Brain microvascular endothelial cell (primary cell): ENCODE measurements at regions not wholly inside any gene's neighbourhood (a gene's known extent, or its start where the extent isn't known, plus 50 kb on each side); places are given as distances from the start of the nearest gene placed in this dataset.

ENCODE experiments used
- DNase-seq: peaks from one replicate; pipeline ENCODE4 v3.0.0-alpha.2; 2020
- H3K27ac ChIP-seq: fragments of 250-450 bp; sonication (Bioruptor Pico); 2 replicates; pipeline ENCODE4 v1.5.1; 2020; ENCODE audit warnings: mild to moderate bottlenecking, moderate library complexity
- H3K27me3 ChIP-seq: fragments of 250-450 bp; sonication (Bioruptor Pico); replicated peaks from 2 replicates; pipeline ENCODE4 v1.5.1; 2020; ENCODE audit warnings: mild to moderate bottlenecking
- H3K36me3 ChIP-seq: fragments of 250-450 bp; sonication (Bioruptor Pico); replicated peaks from 2 replicates; pipeline ENCODE4 v1.5.1; 2020; ENCODE audit warnings: mild to moderate bottlenecking
- H3K4me3 ChIP-seq: 2 replicates; pipeline ENCODE4 v1.5.1; 2011; ENCODE audit warnings: low read depth, mild to moderate bottlenecking, control low read depth, low read length, moderate library complexity
- in situ Hi-C: cut with HindIII; loops from 2 replicates; pipeline ENCODE4 v1.10.0; 2017; ENCODE audit warnings: low sequenced_read_pairs, low pct_ligation_motif_present
- TF ChIP-seq, protein P1 (sequence below): IDR thresholded peaks from 2 replicates; pipeline ENCODE4 v1.5.1; 2011; ENCODE audit warnings: low read depth, mild to moderate bottlenecking, moderate library complexity, low read length, control low read depth, inconsistent platforms; ENCODE audit errors: missing control alignments

DNA sequence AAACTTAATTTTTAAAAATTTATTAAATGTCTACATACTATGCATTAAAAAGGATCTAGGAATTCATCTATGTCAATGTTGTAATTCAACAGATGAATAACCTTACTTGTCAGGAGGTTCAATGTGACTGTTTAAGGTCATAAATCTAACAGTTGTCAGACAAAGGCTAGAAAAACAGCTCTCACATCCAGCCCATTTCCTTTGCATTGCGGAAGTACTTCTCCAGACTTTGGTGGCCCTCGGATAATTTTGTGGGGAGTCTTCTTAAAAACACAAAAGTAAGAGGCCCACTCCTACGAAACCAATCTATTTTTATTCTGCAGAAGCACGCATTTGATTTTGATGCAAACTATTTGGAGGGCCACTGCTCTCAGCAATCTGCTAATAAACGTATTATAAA is 122.6 kb upstream of the CHRM3 start:
- DNase-seq, result no peak
- H3K36me3 ChIP-seq, result no peaks in the 10 kb centered on the region
- no peak overlapping the region for H3K4me3 ChIP-seq
- no peaks in the 10 kb centered on the region for H3K27me3 ChIP-seq
- no peak overlapping the region for H3K27ac ChIP-seq
- TF ChIP-seq, protein P1, sequence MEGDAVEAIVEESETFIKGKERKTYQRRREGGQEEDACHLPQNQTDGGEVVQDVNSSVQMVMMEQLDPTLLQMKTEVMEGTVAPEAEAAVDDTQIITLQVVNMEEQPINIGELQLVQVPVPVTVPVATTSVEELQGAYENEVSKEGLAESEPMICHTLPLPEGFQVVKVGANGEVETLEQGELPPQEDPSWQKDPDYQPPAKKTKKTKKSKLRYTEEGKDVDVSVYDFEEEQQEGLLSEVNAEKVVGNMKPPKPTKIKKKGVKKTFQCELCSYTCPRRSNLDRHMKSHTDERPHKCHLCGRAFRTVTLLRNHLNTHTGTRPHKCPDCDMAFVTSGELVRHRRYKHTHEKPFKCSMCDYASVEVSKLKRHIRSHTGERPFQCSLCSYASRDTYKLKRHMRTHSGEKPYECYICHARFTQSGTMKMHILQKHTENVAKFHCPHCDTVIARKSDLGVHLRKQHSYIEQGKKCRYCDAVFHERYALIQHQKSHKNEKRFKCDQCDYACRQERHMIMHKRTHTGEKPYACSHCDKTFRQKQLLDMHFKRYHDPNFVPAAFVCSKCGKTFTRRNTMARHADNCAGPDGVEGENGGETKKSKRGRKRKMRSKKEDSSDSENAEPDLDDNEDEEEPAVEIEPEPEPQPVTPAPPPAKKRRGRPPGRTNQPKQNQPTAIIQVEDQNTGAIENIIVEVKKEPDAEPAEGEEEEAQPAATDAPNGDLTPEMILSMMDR, result no peak
- in situ Hi-C loops, result no loop called here

DNA sequence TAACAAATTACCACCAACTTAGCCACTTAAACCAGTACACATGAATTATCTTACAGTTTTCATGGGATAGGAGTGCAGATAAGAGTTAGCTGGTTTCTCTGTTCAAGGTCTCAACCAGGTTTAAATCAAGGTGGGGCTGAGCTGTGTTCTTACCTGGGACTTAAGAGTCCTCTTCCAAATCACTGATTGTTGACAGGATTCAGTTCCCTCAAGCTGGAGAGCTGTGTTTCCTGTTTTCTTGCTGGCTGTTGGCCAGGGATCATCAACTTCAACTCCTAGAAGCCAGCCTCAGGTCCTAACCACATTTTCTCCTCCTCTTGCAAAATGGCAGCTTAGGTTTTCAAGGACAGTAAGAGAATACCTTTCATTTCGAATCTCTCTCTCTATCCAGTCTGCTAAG is 123.8 kb upstream of the CHRM3 start:
- TF ChIP-seq, protein P1, result no peak

DNA sequence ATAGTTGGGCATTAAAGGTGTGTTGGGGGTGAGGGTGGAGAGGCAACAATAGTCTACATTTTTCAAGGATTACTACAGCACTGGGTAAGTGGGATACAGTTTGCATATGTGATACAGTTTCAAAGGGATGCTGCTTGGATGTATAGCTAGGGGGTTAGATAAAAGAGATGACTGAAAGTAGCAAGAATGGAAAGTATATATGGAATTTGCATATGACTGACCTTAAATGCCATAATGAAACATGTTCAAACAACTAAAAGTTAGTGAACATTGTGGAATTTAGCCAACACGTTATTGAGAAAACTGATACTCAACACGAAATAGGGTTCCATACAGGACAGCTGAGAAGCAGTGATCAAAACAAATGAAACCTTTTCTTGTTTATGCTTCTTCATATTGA is 124.8 kb upstream of the CHRM3 start:
- in situ Hi-C loops, result no loop called here

More for the DNA sequence above, 123.8 kb upstream of the CHRM3 start:
- DNase-seq, result no peak
- no peak overlapping the region for H3K4me3 ChIP-seq
- H3K36me3 ChIP-seq, result no peaks in the 10 kb centered on the region
- no peak overlapping the region for H3K27ac ChIP-seq
- in situ Hi-C loops, result no loop called here
- no peaks in the 10 kb centered on the region for H3K27me3 ChIP-seq

DNA sequence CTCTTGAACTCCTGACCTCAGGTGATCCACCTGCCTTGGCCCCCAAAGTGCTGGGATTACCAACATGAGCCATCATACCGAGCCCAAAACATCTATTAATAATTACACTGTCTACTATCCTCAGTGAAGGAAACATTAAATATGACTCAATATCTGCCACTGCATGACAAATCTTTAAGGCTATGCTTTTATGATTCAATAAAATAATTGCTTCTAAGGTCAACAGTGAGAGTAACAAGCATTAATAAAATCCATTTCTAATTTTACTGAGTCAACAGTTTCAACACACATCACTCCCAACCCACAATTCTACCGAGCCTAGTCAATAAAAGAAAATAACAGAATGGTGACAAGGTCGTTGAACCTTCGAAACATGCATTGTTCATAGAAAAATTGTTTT is 125.5 kb upstream of the CHRM3 start:
- DNase-seq, result no peak
- in situ Hi-C loops, result no loop called here
- TF ChIP-seq, protein P1, result no peak
- no peak overlapping the region for H3K4me3 ChIP-seq
- no peaks in the 10 kb centered on the region for H3K27me3 ChIP-seq
- H3K36me3 ChIP-seq, result no peaks in the 10 kb centered on the region
- no peak overlapping the region for H3K27ac ChIP-seq

More for the DNA sequence above, 124.8 kb upstream of the CHRM3 start:
- DNase-seq, result no peak
- Histone ChIP-seq H3K27ac (no peak overlapping the region), H3K4me3 (no peak overlapping the region), H3K36me3 (no peaks in the 10 kb centered on the region), H3K27me3 (no peaks in the 10 kb centered on the region)
- TF ChIP-seq, protein P1, result no peak

DNA sequence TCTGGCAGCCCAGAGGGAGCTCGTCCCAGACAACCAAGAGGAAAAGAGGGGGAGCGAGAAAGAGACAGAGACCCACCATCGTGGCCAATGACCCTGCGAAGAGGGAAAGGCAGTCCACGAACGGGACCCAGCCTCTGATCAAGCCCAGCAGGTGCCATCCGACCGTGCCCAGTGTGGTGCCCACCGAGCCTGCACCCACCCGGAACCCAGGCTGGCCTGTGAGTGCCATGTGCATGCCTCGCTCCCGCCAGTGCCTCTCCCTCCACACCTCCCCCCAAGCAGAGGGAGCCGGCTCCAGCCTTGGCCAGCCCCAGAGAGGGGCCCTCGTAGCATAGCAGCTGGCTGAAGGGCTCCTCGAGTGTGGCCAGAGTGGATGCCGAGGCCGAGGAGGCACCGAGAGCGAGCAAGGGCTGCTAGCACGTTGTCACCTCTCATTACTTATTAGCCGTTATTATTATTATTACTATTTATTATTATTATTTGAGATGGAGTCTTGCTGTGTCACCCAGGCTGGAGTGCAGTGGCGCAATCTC is 130.7 kb upstream of the CHRM3 start:
- TF ChIP-seq, protein P1, result no peak
- no peak for DNase-seq
- no peaks in the 10 kb centered on the region for H3K27me3 ChIP-seq
- no peak overlapping the region for H3K4me3 ChIP-seq
- in situ Hi-C loops, result no loop called here
- no peaks in the 10 kb centered on the region for H3K36me3 ChIP-seq
- H3K27ac ChIP-seq, result no peak overlapping the region

DNA sequence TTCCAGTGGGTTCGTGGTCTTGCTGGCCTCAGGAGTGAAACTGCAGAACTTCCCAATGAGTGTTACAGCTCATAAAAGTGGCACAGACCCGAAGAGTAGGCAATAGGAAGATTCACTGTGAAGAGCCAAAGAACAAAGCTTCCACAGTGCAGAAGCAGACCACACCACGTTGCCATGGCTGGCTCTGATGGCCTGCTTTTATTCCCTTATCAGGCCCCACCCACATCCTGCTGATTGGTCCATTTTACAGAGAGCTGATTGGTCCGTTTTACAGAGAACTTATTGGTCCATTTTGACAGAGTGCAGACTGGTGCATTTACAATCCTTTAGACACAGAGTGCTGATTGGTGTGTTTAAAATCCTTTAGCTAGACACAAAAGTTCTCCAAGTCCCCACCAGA is 131.4 kb upstream of the CHRM3 start:
- DNase-seq, result no peak
- no peak overlapping the region for H3K27ac ChIP-seq
- in situ Hi-C loops, result no loop called here
- H3K36me3 ChIP-seq, result no peaks in the 10 kb centered on the region
- no peaks in the 10 kb centered on the region for H3K27me3 ChIP-seq
- TF ChIP-seq, protein P1, result no peak
- no peak overlapping the region for H3K4me3 ChIP-seq
